ENCODE measurements at regions not wholly inside any gene's neighbourhood (a gene's known extent, or its start where the extent isn't known, plus 50 kb on each side); places are given as distances from the start of the nearest gene placed in this dataset.
A peak's percentile ranks its signal among the peaks of the same experiment; 100 is the strongest.

GRCh38 chr22:49300951-49301397 is 526.7 kb downstream of the BRD1 start:
- Histone ChIP-seq H3K36me3 (no peaks in the 10 kb centered on the region), H3K4me1 (peaks cover 0 to 8% (median 3%) of the 10 kb centered on the region in 4 donors), H3K27ac (no peak overlapping the region), H3K27me3 (peaks cover 0 to 75% (median 18%) of the 10 kb centered on the region in 3 donors), H3K4me3 (no peak overlapping the region), H3K9me3 (no peaks in the 10 kb centered on the region)
- DNase-seq, result peak in 1 of 2 donors; percentile 14
- TF ChIP-seq EP300 (IDR thresholded peaks at IDR 0.05), result no peak
- TF ChIP-seq, protein P1, sequence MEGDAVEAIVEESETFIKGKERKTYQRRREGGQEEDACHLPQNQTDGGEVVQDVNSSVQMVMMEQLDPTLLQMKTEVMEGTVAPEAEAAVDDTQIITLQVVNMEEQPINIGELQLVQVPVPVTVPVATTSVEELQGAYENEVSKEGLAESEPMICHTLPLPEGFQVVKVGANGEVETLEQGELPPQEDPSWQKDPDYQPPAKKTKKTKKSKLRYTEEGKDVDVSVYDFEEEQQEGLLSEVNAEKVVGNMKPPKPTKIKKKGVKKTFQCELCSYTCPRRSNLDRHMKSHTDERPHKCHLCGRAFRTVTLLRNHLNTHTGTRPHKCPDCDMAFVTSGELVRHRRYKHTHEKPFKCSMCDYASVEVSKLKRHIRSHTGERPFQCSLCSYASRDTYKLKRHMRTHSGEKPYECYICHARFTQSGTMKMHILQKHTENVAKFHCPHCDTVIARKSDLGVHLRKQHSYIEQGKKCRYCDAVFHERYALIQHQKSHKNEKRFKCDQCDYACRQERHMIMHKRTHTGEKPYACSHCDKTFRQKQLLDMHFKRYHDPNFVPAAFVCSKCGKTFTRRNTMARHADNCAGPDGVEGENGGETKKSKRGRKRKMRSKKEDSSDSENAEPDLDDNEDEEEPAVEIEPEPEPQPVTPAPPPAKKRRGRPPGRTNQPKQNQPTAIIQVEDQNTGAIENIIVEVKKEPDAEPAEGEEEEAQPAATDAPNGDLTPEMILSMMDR (IDR thresholded peaks at IDR 0.05), result no peak
- WGBS, 5 donors, result 77 to 83% (median 79%) methylated on average over 14 to 15 of the region's 15 CpGs
- intact Hi-C loops (cut with DNase I; ENCODE audit: low total_unique reads), result loop anchor here (10.0 kb wide), 1 partner anchor 726 kb away; no protein-coding TSS in a partner anchor

DNA sequence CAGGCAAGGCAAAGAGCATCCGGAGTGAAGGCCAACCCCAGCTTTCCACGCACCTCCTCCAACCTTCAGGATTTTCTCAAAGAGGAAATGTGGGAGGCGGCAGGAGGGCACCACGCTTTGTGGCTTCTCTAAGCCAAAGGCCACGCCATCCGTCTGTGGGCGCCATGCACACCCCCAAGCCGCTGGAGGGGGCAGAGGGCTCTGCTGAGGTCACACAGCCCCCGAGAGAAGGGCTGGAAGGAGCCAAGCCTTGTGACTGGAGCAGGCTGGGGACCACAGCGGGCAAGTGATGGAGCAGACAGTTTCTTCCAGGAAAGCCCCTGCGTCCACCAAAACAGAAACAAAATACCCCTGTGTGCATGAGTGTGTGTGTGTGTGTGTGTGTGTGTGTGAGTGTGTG is 527.4 kb downstream of the BRD1 start:
- Histone ChIP-seq H3K4me3 (no peak overlapping the region), H3K36me3 (no peaks in the 10 kb centered on the region), H3K27ac (no peak overlapping the region), H3K27me3 (peaks cover 0 to 75% (median 15%) of the 10 kb centered on the region in 3 donors), H3K9me3 (no peaks in the 10 kb centered on the region), H3K4me1 (peaks cover 0 to 7% (median 3%) of the 10 kb centered on the region in 4 donors)
- DNase-seq, result no peak
- intact Hi-C loops (cut with DNase I; ENCODE audit: low total_unique reads), result loop anchor here (10.0 kb wide), 1 partner anchor 725 kb away; no protein-coding TSS in a partner anchor
- WGBS, 5 donors, result 74 to 83% (median 83%) methylated on average over 11 of the region's 11 CpGs
- TF ChIP-seq POLR2A (IDR thresholded peaks at IDR 0.05) (no peak), EP300 (IDR thresholded peaks at IDR 0.05) (no peak), POLR2AphosphoS5 (IDR thresholded peaks at IDR 0.05) (no peak)
- TF ChIP-seq, protein P1 (IDR thresholded peaks at IDR 0.05), result no peak

DNA sequence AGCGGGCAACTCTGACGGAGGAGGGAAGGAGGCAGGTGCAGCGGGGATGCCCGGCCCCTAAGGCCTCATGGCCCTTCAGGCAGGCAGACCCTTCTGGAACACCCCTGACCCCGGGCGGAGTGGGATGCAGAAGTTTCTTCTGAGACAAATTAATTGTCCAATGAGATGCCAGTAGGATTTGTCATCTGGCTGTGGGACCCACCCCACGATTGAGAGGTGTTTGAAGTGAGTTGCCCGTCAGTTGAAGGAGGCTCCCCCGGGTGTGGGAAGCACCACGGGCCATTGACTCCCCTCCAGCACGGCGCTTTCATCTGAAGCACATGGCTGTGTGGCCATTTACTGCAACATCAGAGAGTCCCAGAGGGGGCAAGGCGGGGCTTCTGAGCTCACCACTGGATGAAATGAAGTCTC is 527.8 kb downstream of the BRD1 start:
- peaks cover 0 to 3% (median 1%) of the 10 kb centered on the region in 4 donors for H3K4me1 ChIP-seq
- no peaks in the 10 kb centered on the region for H3K36me3 ChIP-seq
- no peak overlapping the region for H3K27ac ChIP-seq
- H3K4me3 ChIP-seq, result no peak overlapping the region
- peaks cover 0 to 71% (median 11%) of the 10 kb centered on the region in 3 donors for H3K27me3 ChIP-seq
- no peak for TF ChIP-seq POLR2A (IDR thresholded peaks at IDR 0.05)
- TF ChIP-seq, protein P1 (IDR thresholded peaks at IDR 0.05), result no peak
- TF ChIP-seq EP300 (IDR thresholded peaks at IDR 0.05), result no peak
- TF ChIP-seq POLR2AphosphoS5 (IDR thresholded peaks at IDR 0.05), result no peak
- peak in 1 of 2 donors; percentile 17 for DNase-seq
- WGBS, 5 donors, result 83 to 85% (median 84%) methylated on average over 13 of the region's 13 CpGs
- intact Hi-C loops (cut with DNase I; ENCODE audit: low total_unique reads), result loop anchor here (10.0 kb wide), 1 partner anchor 725 kb away; no protein-coding TSS in a partner anchor
- H3K9me3 ChIP-seq, result peaks cover 0 to 3% (median 1%) of the 10 kb centered on the region in 4 donors

- H3K4me3 ChIP-seq, result no peak overlapping the region
- no peaks in the 10 kb centered on the region for H3K36me3 ChIP-seq
- WGBS, 5 donors, result 83 to 88% (median 87%) methylated on average over 33 to 34 of the region's 34 CpGs
- H3K27ac ChIP-seq, result no peak overlapping the region
- TF ChIP-seq EP300 (IDR thresholded peaks at IDR 0.05) (no peak), POLR2A (IDR thresholded peaks at IDR 0.05) (no peak), POLR2AphosphoS5 (IDR thresholded peaks at IDR 0.05) (no peak)
- TF ChIP-seq, protein P1 (IDR thresholded peaks at IDR 0.05), result no peak
- H3K9me3 ChIP-seq, result peaks cover 0 to 11% (median 8%) of the 10 kb centered on the region in 4 donors
- intact Hi-C loops (cut with DNase I; ENCODE audit: low total_unique reads), result no loop called here
- H3K4me1 ChIP-seq, result no peaks in the 10 kb centered on the region
- DNase-seq, result peak in 1 of 2 donors; percentile 15
- peaks cover 0 to 64% (median 5%) of the 10 kb centered on the region in 3 donors for H3K27me3 ChIP-seq
Observed at GRCh38 chr22:49298834-49299750, 528.6 kb downstream of the BRD1 start.
